NCI-H1694 (cell line): ENCODE measurements at regions not wholly inside any gene's neighbourhood (a gene's known extent, or its start where the extent isn't known, plus 50 kb on each side); places are given as distances from the start of the nearest gene placed in this dataset.
A peak's percentile ranks its signal among the peaks of the same experiment; 100 is the strongest.

Source experiments
- DNase-seq: peaks from one replicate; lab custom pipeline; 2025; lab: John Stamatoyannopoulos, UW

GRCh38 chr21:16305686-16306085, 575.9 kb downstream of the USP25 start:
- DNase-seq: no peak

GRCh38 chr21:16307256-16307655, 577.5 kb downstream of the USP25 start:
- DNase-seq: no peak

DNA sequence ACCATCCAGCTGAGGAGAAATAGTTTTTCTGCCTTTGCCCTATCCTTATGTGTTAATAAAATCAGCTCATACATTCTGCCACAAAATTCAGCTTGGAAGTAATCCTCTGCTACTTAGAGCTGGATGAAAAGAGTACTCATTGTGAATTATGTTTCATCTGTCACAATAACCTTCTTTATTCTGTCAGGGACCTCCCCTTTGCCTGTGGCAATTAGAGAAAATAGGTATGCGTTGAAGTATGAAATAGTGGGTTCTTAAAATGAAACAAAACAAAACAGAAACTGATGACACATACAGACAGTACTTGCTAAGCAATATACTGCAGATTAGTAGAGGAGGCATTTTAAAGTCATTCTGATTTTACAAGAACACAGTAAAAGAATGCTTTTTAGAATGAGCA, 578.5 kb downstream of the USP25 start:
- no peak for DNase-seq

- DNase-seq: no peak
Observed at GRCh38 chr21:16309250-16309971, 579.6 kb downstream of the USP25 start.

DNA sequence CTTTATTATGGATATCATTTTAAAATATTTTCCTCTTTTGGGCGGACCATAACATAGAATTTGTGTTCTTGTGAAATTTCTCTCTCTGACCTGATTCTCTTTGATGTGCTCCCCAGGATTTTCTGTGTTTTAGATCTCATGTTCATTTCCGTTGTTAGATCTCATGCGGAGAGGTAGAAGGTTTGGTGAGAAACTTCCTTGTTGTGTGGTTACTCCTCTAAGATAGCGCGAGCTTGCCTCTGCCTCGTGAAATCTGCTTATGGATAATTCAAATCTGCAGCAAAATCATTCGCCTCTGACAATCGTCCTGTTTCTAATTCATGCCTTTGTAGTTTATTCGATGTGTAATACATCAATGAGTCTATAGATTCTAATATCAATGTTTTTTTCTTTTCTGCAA, 580.4 kb downstream of the USP25 start:
- DNase-seq: no peak

- no peak for DNase-seq
Observed at GRCh38 chr21:16311229-16311628, 581.4 kb downstream of the USP25 start.

DNA sequence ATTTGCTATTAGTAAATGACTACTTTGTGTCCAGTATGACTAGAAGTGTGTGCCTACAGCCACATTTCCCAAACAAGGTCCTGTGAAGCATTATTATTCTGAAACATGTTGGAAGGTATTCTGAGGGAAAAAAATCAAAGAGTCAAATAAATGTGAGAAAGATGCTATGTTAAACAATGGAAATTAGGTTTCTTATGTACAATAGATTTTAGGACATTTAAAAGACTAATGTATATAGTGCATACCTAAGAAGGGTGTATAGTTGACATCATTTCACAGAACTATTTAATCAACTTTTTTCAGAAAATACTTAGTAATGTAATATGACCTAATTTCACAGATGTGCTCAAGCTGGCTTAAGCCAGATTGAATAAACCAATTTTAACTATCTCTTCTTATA, 582.5 kb downstream of the USP25 start:
- DNase-seq: no peak

GRCh38 chr21:16315223-16315622, 585.4 kb downstream of the USP25 start:
- DNase-seq: no peak

DNA sequence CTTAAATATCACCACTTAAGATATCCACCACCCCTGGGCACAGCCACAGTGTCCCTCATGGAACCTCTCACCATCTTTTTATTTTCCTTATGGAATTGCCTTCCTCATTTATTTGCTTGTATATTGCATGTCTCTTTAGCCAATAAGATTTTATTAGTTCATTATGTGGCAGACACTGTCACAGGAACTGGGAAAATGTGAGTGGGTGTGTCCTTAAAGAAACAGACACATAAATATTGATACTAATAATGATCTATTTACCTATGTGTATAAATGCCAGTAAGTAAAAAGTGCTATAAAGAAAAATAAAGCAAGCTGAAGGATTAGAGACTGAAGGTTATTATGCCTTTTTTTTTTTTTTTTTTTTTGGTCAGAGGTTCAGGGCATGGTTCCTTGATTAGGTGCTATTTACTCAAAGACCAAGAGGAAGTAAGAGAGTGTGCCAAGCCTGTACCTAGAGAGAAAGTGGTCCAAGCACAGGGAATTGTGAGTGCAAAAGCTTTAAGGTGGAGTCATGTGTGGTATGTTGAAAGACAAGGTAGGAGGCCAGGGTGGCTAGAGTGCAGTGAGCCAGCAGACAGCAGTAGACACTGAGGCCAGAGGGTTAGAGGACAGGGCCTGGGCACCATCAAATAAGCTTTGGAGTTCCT, 589.0 kb downstream of the USP25 start:
- DNase-seq: no peak

GRCh38 chr21:16320110-16320509, 590.3 kb downstream of the USP25 start:
- no peak for DNase-seq

- no peak for DNase-seq
Observed at GRCh38 chr21:16322454-16322853, 592.7 kb downstream of the USP25 start.

DNA sequence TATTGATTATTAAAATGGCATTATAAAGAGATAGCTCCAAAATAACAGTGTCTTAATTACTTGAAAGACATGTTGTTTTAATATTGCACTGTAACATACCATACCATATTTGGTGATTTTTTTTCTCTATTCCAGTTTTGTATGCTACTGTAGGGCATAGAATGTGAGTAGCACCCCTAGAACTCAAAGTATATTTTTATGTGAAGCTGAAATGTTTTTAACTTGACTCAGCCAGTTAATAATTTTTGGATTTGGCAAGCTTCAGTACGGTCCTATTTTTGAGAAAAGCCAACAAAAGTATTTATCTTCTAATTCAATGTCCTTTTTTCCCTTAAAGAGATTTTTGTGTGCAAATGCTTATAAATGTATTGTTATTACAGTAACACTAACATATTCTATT, 593.8 kb downstream of the USP25 start:
- no peak for DNase-seq

GRCh38 chr21:16324630-16325029, 594.8 kb downstream of the USP25 start:
- DNase-seq: no peak

DNA sequence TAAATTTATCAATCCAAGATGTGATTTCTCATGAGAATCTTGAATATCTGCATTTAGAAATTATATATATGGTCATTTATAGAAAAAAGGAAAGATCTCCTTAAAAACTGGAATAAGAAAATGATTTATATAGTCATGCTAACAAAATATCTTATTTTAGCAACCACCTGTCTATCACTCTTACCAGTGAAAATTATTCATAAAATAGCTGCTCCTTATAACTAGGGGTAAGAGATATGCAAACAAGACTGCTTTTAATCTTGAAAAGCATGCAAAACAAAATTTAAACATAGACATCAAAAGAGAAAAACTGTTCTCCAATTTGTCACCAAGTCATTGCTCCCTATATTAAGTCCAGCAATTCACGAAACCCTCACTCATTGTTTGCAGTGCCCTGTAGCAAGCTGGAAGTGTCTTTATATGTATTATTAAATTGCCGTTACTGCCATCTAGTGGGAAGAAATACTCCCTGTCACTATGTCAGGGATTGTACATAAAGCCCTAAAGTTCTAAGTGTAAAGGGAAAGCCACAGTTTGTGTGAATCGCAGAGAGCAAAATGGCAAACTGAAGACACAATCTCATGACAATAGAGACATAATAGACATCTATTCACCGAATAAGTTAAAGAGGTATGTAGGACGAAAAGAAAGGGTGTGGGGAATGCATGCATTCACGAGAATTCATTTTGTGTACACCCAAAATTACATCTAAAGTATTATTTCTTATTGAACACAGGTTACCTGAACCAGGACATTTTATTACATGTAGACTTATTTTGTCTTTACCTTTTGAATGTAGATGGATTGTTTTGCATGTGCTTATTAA, 600.5 kb downstream of the USP25 start:
- DNase-seq: peak; percentile 83

- no peak for DNase-seq
Observed at GRCh38 chr21:16330908-16331268, 601.1 kb downstream of the USP25 start.

GRCh38 chr21:16337266-16337665, 607.5 kb downstream of the USP25 start:
- DNase-seq: no peak

GRCh38 chr21:16342932-16343331, 613.1 kb downstream of the USP25 start:
- no peak for DNase-seq

- no peak for DNase-seq
Observed at GRCh38 chr21:16343776-16344175, 614.0 kb downstream of the USP25 start.

- DNase-seq: no peak
Observed at GRCh38 chr21:16345757-16346156, 616.0 kb downstream of the USP25 start.

GRCh38 chr21:16347223-16347622, 617.4 kb downstream of the USP25 start:
- DNase-seq: no peak

DNA sequence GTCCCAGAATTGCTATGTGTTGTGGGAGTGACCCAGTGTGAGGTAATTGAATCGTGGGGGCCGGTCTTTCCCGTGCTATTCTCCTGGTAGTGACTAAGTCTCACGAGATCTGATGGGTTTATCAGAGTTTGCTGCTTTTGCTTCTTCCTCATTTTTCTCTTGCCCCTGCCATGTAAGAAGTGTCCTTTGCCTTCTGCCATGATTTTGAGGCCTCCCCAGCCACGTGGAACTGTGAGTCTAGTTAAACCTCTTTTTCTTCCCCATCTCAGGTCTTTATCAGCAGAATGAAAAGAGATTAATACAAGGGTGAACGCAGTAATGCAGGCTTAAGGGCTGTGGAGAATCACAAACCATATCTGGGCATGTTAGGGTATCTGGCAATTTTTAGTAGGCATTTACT, 624.0 kb downstream of the USP25 start:
- DNase-seq: no peak

GRCh38 chr21:16357994-16358393, 628.2 kb downstream of the USP25 start:
- DNase-seq: no peak

DNA sequence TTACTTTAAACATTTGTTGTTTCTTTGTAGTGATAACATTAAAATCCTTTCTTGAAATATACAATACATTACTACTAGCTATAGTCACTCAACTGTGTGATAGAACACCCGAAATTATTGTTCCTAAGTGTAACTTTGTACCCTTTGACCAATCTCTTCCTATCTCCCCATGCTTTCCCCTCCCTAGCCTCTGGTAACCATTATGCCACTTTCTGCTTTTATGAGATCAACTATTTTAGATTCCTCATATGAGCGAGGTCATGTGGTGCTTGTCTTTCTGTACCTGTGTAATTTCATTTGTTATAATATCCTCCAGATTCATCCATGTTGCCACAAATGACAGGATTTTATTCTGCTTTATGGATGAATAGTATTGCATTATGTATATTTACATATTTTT, 629.0 kb downstream of the USP25 start:
- DNase-seq: no peak
